HCT116 (cell line): ENCODE measurements at regions not wholly inside any gene's neighbourhood (a gene's known extent, or its start where the extent isn't known, plus 50 kb on each side); places are given as distances from the start of the nearest gene placed in this dataset.

ENCODE experiments used
- ATAC-seq: fragments of 200-7000 bp; cut with Tn5 transposase; 2 replicates; pipeline ENCODE4 v1.9.1; 2020; ENCODE audit warnings: mild to moderate bottlenecking, moderate library complexity
- BruUV-seq: library from RNA; stranded (reverse); fragments of 400-500 nt; replicated peaks from 2 replicates; lab custom pipeline; 2021; lab: Mats Ljungman, UMichigan
- CTCF ChIA-PET: fragments of 300-600 bp; sonication (Branson Sonifier 250); formaldehyde crosslinking; loops from one replicate; lab custom pipeline; 2021; ENCODE audit warnings: antibody characterized with exemption; lab: Charles Lee
- POLR2A ChIA-PET: fragments of 300-600, 350-600 bp; sonication (Branson Sonifier 250); formaldehyde crosslinking; loops from one replicate; lab custom pipeline; 2021; ENCODE audit warnings: antibody characterized with exemption; lab: Charles Lee
- RAD21 ChIA-PET, 2 experiments: fragments of 300-600 bp; sonication (Branson Sonifier 250); formaldehyde crosslinking; loops; one replicate each; lab custom pipeline; 2023; ENCODE audit warnings: low total read pairs in 2 of 2; ENCODE audit not compliant: uncharacterized antibody in 2 of 2, unreplicated experiment in 2 of 2, low non-redundant PET in 1 of 2; lab: Charles Lee
- DNase-seq: peaks from one replicate; pipeline ENCODE4 v3.0.0-alpha.2; 2010; ENCODE audit warnings: low read depth, low spot score
- H2AFZ ChIP-seq: fragments of 200-600 bp; shearing (Covaris generic), sonication (generic); 2 replicates; pipeline ENCODE4 v1.6.1; 2017; ENCODE audit warnings: low read depth, mixed run types, mixed read lengths, antibody characterized with exemption, low read length; ENCODE audit not compliant: poor library complexity, severe bottlenecking
- H3K27ac ChIP-seq: 2 replicates; pipeline ENCODE4 v1.5.1; 2012; ENCODE audit warnings: low read depth, low read length
- H3K27me3 ChIP-seq: fragments of 200-600 bp; sonication (generic); 2 replicates; pipeline ENCODE4 v1.6.1; 2016; ENCODE audit warnings: mixed run types, low read length, mixed read lengths; ENCODE audit not compliant: insufficient read depth
- H3K36me3 ChIP-seq, 2 experiments: fragments of 200-500 bp in 1 of 2; fragments of 200-600 bp in 1 of 2; sonication (Bioruptor generic) in 1 of 2; sonication (generic) in 1 of 2; 2 replicates each; pipeline versions ENCODE4 v1.5.1 to v1.6.1; 2014 to 2016; ENCODE audit warnings: low read length in 2 of 2, inconsistent platforms in 1 of 2, mixed read lengths in 1 of 2, mixed run types in 1 of 2; ENCODE audit not compliant: insufficient read depth in 2 of 2, control insufficient read depth in 1 of 2
- H3K4me1 ChIP-seq, 2 experiments: fragments of 200-600 bp in 1 of 2; sonication (generic) in 1 of 2; 2 replicates each; pipeline versions ENCODE4 v1.5.1 to v1.6.1; 2012 to 2017; ENCODE audit warnings: low read length in 2 of 2, inconsistent platforms in 1 of 2, mild to moderate bottlenecking in 1 of 2, mixed read lengths in 1 of 2, mixed run types in 1 of 2, moderate library complexity in 1 of 2; ENCODE audit not compliant: insufficient read depth in 2 of 2, control insufficient read depth in 1 of 2
- H3K4me2 ChIP-seq: fragments of 200-600 bp; sonication (generic); 2 replicates; pipeline ENCODE4 v1.6.1; 2017; ENCODE audit warnings: mixed run types, low read length, mixed read lengths
- H3K4me3 ChIP-seq, 2 experiments: fragments of 200-600 bp in 1 of 2; sonication (generic) in 1 of 2; replicated peaks in 1 of 2; 2 replicates each; pipeline ENCODE4 v1.5.1; 2011 to 2016; ENCODE audit warnings: low read length in 2 of 2, control low read depth in 1 of 2, low read depth in 1 of 2, mild to moderate bottlenecking in 1 of 2, mixed read lengths in 1 of 2, mixed run types in 1 of 2
- H3K79me2 ChIP-seq: fragments of 200-600 bp; sonication (generic); 2 replicates; pipeline ENCODE4 v1.6.1; 2017; ENCODE audit warnings: mild to moderate bottlenecking, mixed run types, low read length, moderate library complexity, mixed read lengths; ENCODE audit not compliant: insufficient read depth
- H3K9ac ChIP-seq: fragments of 200-600 bp; sonication (generic); 2 replicates; pipeline ENCODE4 v1.6.1; 2016; ENCODE audit warnings: low read length, mixed read lengths
- H3K9me2 ChIP-seq: fragments of 200-600 bp; sonication (generic), shearing (Covaris generic); 2 replicates; pipeline ENCODE4 v1.6.1; 2017; ENCODE audit warnings: mixed run types, mild to moderate bottlenecking, moderate library complexity; ENCODE audit not compliant: insufficient read depth
- H3K9me3 ChIP-seq, 2 experiments: fragments of 200-500 bp in 1 of 2; fragments of 200-600 bp in 1 of 2; sonication (Bioruptor generic) in 1 of 2; sonication (generic) in 1 of 2; 2 replicates each; pipeline ENCODE4 v1.6.1; 2014 to 2017; ENCODE audit warnings: low read length in 2 of 2, mixed read lengths in 2 of 2, inconsistent platforms in 1 of 2, low read depth in 1 of 2, mild to moderate bottlenecking in 1 of 2, mixed run types in 1 of 2, moderate library complexity in 1 of 2; ENCODE audit not compliant: control insufficient read depth in 1 of 2, insufficient read depth in 1 of 2
- H4K20me1 ChIP-seq: fragments of 200-600 bp; sonication (generic), shearing (Covaris generic); 2 replicates; pipeline ENCODE4 v1.6.1; 2017; ENCODE audit warnings: mixed run types, mild to moderate bottlenecking, moderate library complexity; ENCODE audit not compliant: insufficient read depth
- CEBPB ChIP-seq: IDR thresholded peaks from 2 replicates; pipeline ENCODE4 v1.6.1; 2012; ENCODE audit warnings: low read depth
- EGR1 ChIP-seq: IDR thresholded peaks from 2 replicates; pipeline ENCODE4 v1.6.1; 2012; ENCODE audit warnings: low read depth
- ELF1 ChIP-seq: IDR thresholded peaks from 2 replicates; pipeline ENCODE4 v1.6.1; 2012; ENCODE audit warnings: low read depth, borderline replicate concordance
- EZH2phosphoT487 ChIP-seq: fragments of 200-600 bp; IDR thresholded peaks from 2 replicates; pipeline ENCODE4 v1.6.1; 2018; ENCODE audit warnings: antibody characterized with exemption, borderline replicate concordance
- FOSL1 ChIP-seq: IDR thresholded peaks from 2 replicates; pipeline ENCODE4 v1.6.1; 2012; ENCODE audit warnings: low read depth
- JUND ChIP-seq: IDR thresholded peaks from 2 replicates; pipeline ENCODE4 v1.6.1; 2012
- POLR2A ChIP-seq: IDR thresholded peaks from 2 replicates; pipeline ENCODE4 v1.7.0; 2011; ENCODE audit warnings: borderline replicate concordance; ENCODE audit not compliant: insufficient read depth, insufficient read length; ENCODE audit errors: extremely low read depth
- POLR2AphosphoS5 ChIP-seq: IDR thresholded peaks from 2 replicates; pipeline ENCODE4 v1.6.1; 2011; ENCODE audit warnings: mild to moderate bottlenecking, low read depth, low read length, moderate library complexity
- RAD21 ChIP-seq: IDR thresholded peaks from 2 replicates; pipeline ENCODE4 v1.6.1; 2012; ENCODE audit warnings: low read depth, mild to moderate bottlenecking
- TCF7L2 ChIP-seq: IDR thresholded peaks from 2 replicates; pipeline ENCODE4 v1.7.0; 2011; ENCODE audit warnings: borderline replicate concordance, inconsistent platforms; ENCODE audit not compliant: insufficient read depth, insufficient read length; ENCODE audit errors: extremely low read depth
- YY1 ChIP-seq: IDR thresholded peaks from 2 replicates; pipeline ENCODE4 v1.6.1; 2011; ENCODE audit warnings: low read length, low read depth, moderate library complexity, mild to moderate bottlenecking; ENCODE audit not compliant: insufficient replicate concordance; ENCODE audit errors: extremely low read depth
- ZFX ChIP-seq: fragments of 450-650 bp; IDR thresholded peaks from 2 replicates; pipeline ENCODE4 v1.6.1; 2017
- intact Hi-C: fragments of 100-400 bp; cut with micrococcal nuclease; formaldehyde crosslinking; loops from 2 replicates; pipeline ENCODE4 v1.10.0; 2022
- TF ChIP-seq, protein P1 (sequence below): IDR thresholded peaks from 2 replicates; pipeline ENCODE4 v1.6.1; 2011; ENCODE audit warnings: mild to moderate bottlenecking, low read length, moderate library complexity; ENCODE audit not compliant: insufficient replicate concordance; ENCODE audit errors: extremely low read depth
- TF ChIP-seq, protein P2 (sequence below), 3 experiments: fragments of 200-600 bp in 1 of 3; sonication (generic) in 1 of 3; IDR thresholded peaks in 2 of 3; conservative IDR thresholded peaks in 1 of 3; 2 replicates each; pipeline ENCODE4 v1.5.1; 2012 to 2017; ENCODE audit warnings: low read depth in 2 of 3, low read length in 2 of 3, antibody characterized with exemption in 1 of 3, borderline replicate concordance in 1 of 3, control low read depth in 1 of 3, mild to moderate bottlenecking in 1 of 3, mixed read lengths in 1 of 3, mixed run types in 1 of 3, moderate library complexity in 1 of 3; ENCODE audit not compliant: insufficient read depth in 1 of 3
- TF ChIP-seq, protein P3 (sequence below): IDR thresholded peaks from 2 replicates; pipeline ENCODE4 v1.6.1; 2012
- TF ChIP-seq, protein P4 (sequence below): IDR thresholded peaks from 2 replicates; pipeline ENCODE4 v1.6.1; 2012; ENCODE audit warnings: low read depth

DNA sequence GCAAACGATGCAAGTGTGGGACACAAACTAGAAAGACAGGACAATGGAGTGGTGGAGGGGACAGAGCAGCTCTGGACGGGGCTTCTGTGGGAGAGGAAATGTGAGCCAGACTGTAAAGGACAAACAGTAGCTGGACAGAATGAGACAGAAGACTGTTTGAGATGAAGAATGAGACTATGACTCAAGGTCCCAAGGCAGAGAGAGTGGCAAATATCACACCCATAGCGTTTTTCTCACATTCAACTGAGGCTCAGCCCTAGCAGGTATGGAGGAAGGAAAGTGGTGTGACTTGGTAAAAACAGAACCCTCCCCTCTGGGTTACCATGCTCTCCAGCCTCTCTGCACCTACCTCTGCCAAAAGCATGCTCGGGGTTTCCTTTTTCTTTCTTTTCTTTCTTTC, 96.5 kb downstream of the RPL27A start:
- BruUV-seq: no TSS peak
- ChIA-PET POLR2A (no interaction called here), RAD21 (no interaction called here)

More for the DNA sequence above, 96.5 kb downstream of the RPL27A start:
- H3K9me3 ChIP-seq: no peaks in the 10 kb centered on the region
- no peak overlapping the region for H3K27ac ChIP-seq
- no peaks in the 10 kb centered on the region for H3K9me2 ChIP-seq
- H3K4me2 ChIP-seq: no peak overlapping the region
- ATAC-seq: no peak
- no peak overlapping the region for H3K4me3 ChIP-seq
- no peak for DNase-seq
- H3K4me1 ChIP-seq: peaks cover 0 to 25% of the 10 kb centered on the region in 2 experiments; a peak in 2 of 4 replicates
- no peaks in the 10 kb centered on the region for H3K79me2 ChIP-seq
- CTCF ChIA-PET: no interaction called here
- no peaks in the 10 kb centered on the region for H3K36me3 ChIP-seq
- intact Hi-C loops: no loop called here
- no peaks in the 10 kb centered on the region for H4K20me1 ChIP-seq
- no peak overlapping the region for H3K9ac ChIP-seq
- H3K27me3 ChIP-seq: no peaks in the 10 kb centered on the region
- no peak overlapping the region for H2AFZ ChIP-seq
- TF ChIP-seq, protein P1, sequence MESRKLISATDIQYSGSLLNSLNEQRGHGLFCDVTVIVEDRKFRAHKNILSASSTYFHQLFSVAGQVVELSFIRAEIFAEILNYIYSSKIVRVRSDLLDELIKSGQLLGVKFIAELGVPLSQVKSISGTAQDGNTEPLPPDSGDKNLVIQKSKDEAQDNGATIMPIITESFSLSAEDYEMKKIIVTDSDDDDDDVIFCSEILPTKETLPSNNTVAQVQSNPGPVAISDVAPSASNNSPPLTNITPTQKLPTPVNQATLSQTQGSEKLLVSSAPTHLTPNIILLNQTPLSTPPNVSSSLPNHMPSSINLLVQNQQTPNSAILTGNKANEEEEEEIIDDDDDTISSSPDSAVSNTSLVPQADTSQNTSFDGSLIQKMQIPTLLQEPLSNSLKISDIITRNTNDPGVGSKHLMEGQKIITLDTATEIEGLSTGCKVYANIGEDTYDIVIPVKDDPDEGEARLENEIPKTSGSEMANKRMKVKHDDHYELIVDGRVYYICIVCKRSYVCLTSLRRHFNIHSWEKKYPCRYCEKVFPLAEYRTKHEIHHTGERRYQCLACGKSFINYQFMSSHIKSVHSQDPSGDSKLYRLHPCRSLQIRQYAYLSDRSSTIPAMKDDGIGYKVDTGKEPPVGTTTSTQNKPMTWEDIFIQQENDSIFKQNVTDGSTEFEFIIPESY: no peak
- TF ChIP-seq CEBPB (no peak), ELF1 (no peak), ZFX (no peak), JUND (no peak), RAD21 (no peak), EGR1 (no peak), FOSL1 (no peak), POLR2AphosphoS5 (no peak), YY1 (no peak), EZH2phosphoT487 (no peak), POLR2A (no peak), TCF7L2 (no peak)
- TF ChIP-seq, protein P2, sequence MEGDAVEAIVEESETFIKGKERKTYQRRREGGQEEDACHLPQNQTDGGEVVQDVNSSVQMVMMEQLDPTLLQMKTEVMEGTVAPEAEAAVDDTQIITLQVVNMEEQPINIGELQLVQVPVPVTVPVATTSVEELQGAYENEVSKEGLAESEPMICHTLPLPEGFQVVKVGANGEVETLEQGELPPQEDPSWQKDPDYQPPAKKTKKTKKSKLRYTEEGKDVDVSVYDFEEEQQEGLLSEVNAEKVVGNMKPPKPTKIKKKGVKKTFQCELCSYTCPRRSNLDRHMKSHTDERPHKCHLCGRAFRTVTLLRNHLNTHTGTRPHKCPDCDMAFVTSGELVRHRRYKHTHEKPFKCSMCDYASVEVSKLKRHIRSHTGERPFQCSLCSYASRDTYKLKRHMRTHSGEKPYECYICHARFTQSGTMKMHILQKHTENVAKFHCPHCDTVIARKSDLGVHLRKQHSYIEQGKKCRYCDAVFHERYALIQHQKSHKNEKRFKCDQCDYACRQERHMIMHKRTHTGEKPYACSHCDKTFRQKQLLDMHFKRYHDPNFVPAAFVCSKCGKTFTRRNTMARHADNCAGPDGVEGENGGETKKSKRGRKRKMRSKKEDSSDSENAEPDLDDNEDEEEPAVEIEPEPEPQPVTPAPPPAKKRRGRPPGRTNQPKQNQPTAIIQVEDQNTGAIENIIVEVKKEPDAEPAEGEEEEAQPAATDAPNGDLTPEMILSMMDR (IDR thresholded peaks at IDR 0.05 in 2 of 3, conservative IDR thresholded peaks at IDR 0.05 in 1 of 3; ENCODE audit: borderline replicate concordance in 1 of 3, insufficient read depth in 1 of 3, low read depth in 2 of 3, low read length in 2 of 3): no peak
- TF ChIP-seq, protein P3, sequence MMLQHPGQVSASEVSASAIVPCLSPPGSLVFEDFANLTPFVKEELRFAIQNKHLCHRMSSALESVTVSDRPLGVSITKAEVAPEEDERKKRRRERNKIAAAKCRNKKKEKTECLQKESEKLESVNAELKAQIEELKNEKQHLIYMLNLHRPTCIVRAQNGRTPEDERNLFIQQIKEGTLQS: no peak
- TF ChIP-seq, protein P4, sequence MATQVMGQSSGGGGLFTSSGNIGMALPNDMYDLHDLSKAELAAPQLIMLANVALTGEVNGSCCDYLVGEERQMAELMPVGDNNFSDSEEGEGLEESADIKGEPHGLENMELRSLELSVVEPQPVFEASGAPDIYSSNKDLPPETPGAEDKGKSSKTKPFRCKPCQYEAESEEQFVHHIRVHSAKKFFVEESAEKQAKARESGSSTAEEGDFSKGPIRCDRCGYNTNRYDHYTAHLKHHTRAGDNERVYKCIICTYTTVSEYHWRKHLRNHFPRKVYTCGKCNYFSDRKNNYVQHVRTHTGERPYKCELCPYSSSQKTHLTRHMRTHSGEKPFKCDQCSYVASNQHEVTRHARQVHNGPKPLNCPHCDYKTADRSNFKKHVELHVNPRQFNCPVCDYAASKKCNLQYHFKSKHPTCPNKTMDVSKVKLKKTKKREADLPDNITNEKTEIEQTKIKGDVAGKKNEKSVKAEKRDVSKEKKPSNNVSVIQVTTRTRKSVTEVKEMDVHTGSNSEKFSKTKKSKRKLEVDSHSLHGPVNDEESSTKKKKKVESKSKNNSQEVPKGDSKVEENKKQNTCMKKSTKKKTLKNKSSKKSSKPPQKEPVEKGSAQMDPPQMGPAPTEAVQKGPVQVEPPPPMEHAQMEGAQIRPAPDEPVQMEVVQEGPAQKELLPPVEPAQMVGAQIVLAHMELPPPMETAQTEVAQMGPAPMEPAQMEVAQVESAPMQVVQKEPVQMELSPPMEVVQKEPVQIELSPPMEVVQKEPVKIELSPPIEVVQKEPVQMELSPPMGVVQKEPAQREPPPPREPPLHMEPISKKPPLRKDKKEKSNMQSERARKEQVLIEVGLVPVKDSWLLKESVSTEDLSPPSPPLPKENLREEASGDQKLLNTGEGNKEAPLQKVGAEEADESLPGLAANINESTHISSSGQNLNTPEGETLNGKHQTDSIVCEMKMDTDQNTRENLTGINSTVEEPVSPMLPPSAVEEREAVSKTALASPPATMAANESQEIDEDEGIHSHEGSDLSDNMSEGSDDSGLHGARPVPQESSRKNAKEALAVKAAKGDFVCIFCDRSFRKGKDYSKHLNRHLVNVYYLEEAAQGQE: no peak
